Sigmoid colon (tissue), 4 donors: ENCODE measurements at regions not wholly inside any gene's neighbourhood (a gene's known extent, or its start where the extent isn't known, plus 50 kb on each side); places are given as distances from the start of the nearest gene placed in this dataset.

Experiments used
- CTCF ChIP-seq, 4 experiments: fragments of 450-650 bp in 3 of 4; fragments of 200-600 bp in 1 of 4; IDR thresholded peaks; one replicate each; pipeline ENCODE4 v1.5.1; 2016 to 2019; ENCODE audit warnings: antibody characterized with exemption in 4 of 4, mild to moderate bottlenecking in 3 of 4, moderate library complexity in 2 of 4
- EP300 ChIP-seq, 4 donors: sonication (generic); formaldehyde crosslinking; IDR thresholded peaks; one replicate each; pipeline ENCODE4 v1.6.1; 2017; ENCODE audit warnings: antibody characterized with exemption in 4 of 4
- POLR2A ChIP-seq, 2 donors: fragments of 450-650 bp; IDR thresholded peaks; one replicate each; pipeline ENCODE4 v1.6.1; 2016; ENCODE audit warnings: antibody characterized with exemption in 2 of 2, mild to moderate bottlenecking in 2 of 2, moderate library complexity in 2 of 2
- POLR2AphosphoS5 ChIP-seq, 4 donors: sonication (generic); formaldehyde crosslinking; IDR thresholded peaks; one replicate each; pipeline ENCODE4 v1.6.1; 2017; ENCODE audit warnings: antibody characterized with exemption in 4 of 4

DNA sequence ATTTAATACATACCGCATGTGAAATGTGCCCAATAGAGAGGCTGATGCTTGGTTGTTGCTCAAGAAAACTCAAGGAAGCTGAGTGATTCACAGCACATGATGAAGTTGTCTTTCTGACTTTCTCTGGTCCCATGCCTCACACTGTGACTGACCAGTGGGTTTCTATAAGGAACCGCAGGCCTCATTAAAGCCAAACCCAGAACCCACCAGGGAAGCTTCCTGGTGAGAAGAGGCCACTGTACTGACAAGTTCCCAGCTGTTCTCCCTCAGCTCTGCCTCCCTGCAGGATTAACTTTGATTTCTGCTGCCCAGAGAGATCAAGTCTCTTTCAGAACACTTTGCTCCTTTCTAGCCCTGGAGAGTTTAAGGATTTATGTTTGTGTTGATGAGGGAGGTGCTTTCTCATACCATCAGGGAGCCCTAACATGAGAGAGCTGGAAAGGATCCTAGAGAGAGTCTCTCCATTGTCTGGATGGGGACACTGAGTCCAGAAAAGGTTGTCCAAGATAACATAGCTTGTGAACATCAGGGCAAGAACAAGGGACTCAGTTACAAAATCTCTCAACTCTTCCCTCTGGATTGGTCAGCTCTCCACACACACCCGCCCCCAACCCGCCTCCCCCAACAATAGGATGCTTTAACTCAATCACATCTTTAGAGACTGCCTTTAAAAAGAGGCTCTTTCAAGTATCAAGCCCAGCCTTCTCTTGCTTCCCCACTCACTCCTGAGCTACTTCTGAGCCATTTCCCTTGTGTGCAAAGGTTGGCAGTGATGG lies 303.2 kb upstream of the TLE3 start:
- TF ChIP-seq CTCF (IDR thresholded peaks at IDR 0.05): no peak
- TF ChIP-seq POLR2A (IDR thresholded peaks at IDR 0.05): no peak
- TF ChIP-seq POLR2AphosphoS5 (IDR thresholded peaks at IDR 0.05): no peak
- TF ChIP-seq EP300 (IDR thresholded peaks at IDR 0.05): no peak
